Astrocyte of the cerebellum (primary cell): ENCODE measurements at regions not wholly inside any gene's neighbourhood (a gene's known extent, or its start where the extent isn't known, plus 50 kb on each side); places are given as distances from the start of the nearest gene placed in this dataset.

Experiments used
- DNase-seq: peaks from one replicate; pipeline ENCODE4 v3.0.0-alpha.2; 2011; ENCODE audit warnings: low read depth
- H3K4me3 ChIP-seq: 2 replicates; pipeline ENCODE4 v1.5.1; 2011; ENCODE audit warnings: mild to moderate bottlenecking, low read depth, low read length, moderate library complexity
- in situ Hi-C: cut with HindIII; loops from 2 replicates; pipeline ENCODE4 v1.10.0; 2017; ENCODE audit warnings: low sequenced_read_pairs
- TF ChIP-seq, protein P1 (sequence below): IDR thresholded peaks from 2 replicates; pipeline ENCODE4 v1.5.1; 2012; ENCODE audit warnings: low read length, low read depth, moderate library complexity, mild to moderate bottlenecking; ENCODE audit errors: missing control alignments

DNA sequence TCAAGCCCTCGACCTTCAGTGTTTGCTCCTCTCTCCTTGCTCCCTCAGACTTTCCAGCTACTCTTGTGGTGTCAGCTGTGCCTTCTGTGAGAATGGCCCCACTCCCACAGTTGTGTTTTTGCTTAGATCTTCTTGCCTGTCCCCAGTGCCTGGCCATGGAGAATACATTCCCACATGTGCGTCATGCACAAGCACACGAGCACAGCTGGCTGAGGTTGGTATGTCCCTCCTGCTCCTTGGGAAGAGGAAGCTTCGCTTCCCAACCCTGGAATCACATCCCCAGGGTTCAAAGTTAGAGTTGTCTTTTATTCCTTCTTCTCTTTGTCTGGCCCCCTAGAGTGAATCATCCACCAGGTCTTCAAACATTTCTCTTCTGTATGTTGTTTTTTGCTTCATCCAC lies 518.6 kb downstream of the CCDC171 start:
- in situ Hi-C loops: no loop called here
- TF ChIP-seq, protein P1, sequence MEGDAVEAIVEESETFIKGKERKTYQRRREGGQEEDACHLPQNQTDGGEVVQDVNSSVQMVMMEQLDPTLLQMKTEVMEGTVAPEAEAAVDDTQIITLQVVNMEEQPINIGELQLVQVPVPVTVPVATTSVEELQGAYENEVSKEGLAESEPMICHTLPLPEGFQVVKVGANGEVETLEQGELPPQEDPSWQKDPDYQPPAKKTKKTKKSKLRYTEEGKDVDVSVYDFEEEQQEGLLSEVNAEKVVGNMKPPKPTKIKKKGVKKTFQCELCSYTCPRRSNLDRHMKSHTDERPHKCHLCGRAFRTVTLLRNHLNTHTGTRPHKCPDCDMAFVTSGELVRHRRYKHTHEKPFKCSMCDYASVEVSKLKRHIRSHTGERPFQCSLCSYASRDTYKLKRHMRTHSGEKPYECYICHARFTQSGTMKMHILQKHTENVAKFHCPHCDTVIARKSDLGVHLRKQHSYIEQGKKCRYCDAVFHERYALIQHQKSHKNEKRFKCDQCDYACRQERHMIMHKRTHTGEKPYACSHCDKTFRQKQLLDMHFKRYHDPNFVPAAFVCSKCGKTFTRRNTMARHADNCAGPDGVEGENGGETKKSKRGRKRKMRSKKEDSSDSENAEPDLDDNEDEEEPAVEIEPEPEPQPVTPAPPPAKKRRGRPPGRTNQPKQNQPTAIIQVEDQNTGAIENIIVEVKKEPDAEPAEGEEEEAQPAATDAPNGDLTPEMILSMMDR: no peak
- DNase-seq: no peak

DNA sequence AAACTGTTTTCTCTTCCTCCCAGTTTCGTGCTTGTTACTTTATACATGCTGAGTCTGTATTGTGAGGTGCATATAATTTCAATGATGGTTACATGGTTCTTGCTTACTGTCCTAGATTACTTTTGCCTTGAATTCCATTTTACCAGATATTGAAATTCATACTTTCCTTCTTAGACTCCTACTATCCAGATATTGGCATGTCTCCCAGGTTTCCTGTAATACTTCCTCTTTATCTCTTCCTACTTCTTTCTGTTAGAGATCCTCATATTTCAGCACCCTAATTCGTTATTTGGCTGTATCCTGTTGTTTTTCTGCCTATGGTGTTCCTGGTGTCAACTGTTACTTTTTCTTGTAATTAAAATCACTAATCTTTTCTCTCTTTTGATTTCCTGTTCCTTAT lies 522.1 kb downstream of the CCDC171 start:
- TF ChIP-seq, protein P1: no peak
- in situ Hi-C loops: no loop called here
- DNase-seq: no peak
- no peak overlapping the region for H3K4me3 ChIP-seq

More for the DNA sequence above, 518.6 kb downstream of the CCDC171 start:
- no peak overlapping the region for H3K4me3 ChIP-seq

DNA sequence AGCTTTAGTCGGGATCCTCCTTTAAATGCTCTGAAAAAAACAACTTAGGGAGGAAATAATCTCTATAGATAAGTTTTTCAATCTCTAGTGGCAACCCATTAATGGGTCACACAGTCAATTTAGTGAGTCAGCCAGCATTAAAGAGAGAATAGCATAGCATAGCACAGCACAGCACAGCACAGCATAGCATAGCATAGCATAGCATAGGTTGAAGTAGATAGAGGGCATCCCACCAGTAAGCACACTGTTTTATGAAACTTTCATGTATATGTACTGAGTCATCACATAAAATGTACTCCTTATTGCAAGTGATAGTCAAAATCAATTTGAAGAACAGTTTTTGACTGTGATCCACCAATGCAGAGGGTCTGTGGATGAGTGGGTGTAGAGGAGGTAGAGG lies 522.9 kb downstream of the CCDC171 start:
- TF ChIP-seq, protein P1: no peak
- DNase-seq: no peak
- no peak overlapping the region for H3K4me3 ChIP-seq
- in situ Hi-C loops: no loop called here

DNA sequence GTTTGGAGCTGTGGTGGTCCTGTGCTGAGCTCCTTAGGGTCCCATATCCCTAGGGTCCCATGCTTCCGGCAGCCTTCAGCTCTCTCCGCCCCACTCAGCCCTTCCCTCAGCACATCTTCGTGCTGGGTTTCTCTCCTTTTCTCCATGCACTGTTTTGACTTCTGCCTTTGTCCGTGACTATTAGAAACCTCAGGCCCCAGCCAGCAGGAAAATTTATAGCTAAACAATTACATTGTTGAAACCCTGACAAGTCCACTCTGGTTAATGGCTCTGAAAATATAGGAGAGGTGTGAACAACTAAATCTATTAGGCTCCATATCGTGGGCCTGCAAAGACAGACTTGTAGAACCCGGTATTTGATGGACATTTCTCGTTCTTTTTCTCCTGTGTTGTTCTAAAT lies 523.7 kb downstream of the CCDC171 start:
- no peak overlapping the region for H3K4me3 ChIP-seq
- in situ Hi-C loops: no loop called here
- TF ChIP-seq, protein P1: no peak
- no peak for DNase-seq

DNA sequence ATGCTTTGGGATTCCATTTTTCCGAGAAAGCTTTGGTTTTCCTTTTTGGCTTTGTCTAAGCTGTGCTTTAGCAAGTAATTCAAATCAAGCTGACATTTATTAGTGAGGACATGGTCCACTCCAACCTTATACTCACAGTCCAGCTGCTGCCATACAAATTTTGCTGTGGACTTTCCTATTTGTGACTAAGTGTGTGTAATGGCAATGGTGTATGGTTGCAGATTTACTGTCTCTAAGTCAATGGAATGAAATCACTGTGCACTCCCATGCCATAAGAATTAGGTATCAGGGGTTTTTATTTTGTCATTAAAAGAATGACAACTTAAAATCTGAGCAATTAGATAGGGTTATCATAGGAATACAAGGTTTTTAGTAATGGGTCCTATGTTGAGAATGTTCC lies 530.0 kb downstream of the CCDC171 start:
- in situ Hi-C loops: no loop called here
- no peak for DNase-seq
- no peak overlapping the region for H3K4me3 ChIP-seq
- TF ChIP-seq, protein P1: no peak

DNA sequence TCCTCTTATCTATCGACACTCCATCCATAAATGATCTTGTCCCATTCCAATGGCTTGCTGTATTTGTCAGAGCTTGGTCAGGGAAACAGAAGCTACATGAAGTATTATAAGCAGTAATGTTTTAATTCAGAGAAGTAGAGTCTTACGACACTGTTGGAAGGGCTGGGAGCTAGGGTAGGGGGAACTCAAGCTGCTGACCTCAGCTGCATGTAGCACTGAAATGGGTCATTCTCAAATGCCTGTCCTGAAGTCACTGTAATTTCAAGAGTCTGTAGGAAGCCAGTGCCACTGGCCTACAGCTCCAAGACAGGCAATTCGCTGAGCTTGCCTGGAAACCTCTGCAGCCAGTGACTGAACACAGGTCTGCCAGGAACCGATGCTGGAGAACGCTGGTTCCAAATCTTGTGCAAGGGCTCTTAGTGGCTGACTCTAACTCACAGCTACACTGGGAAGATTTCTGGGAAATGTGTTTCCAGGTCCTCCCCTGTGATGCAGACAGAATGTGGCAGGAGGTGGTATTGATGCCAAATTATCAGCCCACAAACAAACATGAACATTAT lies 532.4 kb downstream of the CCDC171 start:
- TF ChIP-seq, protein P1: no peak
- no peak overlapping the region for H3K4me3 ChIP-seq
- DNase-seq: no peak
- in situ Hi-C loops: no loop called here
